HS-5 (cell line): ENCODE measurements at regions not wholly inside any gene's neighbourhood (a gene's known extent, or its start where the extent isn't known, plus 50 kb on each side); places are given as distances from the start of the nearest gene placed in this dataset.
"Not testable (repeated sequence)": the region's sequence is repeated elsewhere in the genome, so short reads cannot be mapped to it uniquely, and the experiment has no call there.

Experiments
- DNase-seq: peaks from one replicate; pipeline ENCODE4 v3.0.0-alpha.2; 2012; ENCODE audit warnings: low read depth

DNA sequence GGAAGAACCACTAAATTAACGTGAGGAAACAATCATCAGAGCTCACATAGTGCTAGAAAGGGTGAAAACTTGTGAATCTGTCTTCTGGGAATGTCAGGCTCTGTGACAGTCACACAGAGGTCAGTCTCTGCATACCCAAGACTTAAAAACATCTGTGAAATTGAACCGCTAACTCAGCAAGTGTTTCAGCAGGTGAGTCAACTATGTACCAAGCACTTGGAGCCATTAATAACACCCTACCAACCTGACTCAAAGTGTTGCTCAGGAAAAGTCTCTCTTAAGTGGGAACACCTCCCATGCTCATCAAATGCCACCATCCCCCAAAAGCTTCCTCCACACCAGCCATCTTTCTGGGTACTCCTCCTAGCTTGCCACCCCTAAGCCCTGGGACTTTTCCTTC, 92.3 kb upstream of the CARMIL1 start:
- no peak for DNase-seq

DNA sequence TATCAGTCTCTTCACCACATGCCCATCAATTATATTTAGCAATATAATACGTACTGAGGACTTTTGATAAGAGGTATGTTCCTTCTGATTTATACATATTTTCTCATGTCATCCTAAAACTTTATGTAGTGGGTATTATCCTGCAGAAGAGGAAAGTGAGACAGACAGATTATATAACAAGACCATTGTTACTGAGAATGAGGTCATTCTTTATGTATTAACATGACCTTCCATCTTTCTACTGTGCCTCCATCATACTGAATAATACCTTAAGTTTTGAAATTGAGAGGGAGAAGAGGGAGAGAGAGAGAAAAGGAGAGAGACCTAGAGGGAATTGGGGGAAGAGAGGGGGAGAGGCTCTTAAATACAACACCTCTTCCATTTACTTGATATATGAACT, 90.9 kb upstream of the CARMIL1 start:
- DNase-seq = no peak

DNA sequence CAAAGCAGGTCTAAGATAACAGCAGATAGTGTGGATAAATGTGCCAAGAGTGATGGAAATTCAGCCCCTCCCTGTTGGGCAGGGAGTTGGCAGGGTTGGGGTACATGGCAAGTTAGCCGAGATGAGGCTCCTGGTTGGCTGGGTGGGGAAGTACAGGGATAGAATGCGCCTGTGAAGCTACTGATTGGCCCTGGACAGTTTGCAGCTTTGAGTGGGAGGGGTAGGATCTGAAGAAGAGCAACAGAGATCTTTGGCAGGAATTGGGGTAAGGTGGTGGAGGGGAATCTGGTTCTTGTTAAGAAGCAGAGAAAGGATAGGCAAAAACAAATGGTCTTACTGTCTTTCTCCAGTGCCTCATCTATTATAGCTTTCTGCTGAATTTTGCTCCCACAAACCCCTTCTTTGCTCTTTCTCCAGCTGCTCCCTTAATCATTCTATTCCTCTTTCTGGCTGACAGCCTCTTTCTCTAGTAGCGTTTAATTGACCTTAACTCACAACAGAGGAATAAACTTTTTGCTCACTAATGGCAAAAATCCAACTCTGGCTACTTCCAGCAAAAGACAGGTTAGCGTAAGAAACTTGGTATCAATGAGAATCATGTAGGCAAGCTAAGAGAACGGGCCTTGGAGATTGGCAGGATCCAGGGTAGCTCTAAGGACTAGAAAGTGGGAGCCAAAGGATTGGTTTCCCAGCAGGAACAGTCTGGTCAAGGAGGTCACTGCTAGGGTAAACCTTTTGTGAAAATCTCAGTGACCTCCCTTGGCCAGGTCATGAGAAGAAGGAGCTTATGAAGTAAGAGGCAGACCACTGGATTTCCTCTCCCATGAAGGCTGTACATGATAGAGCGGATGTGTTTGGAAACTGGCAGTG, 86.3 kb upstream of the CARMIL1 start:
- DNase-seq = peak; percentile 79

DNA sequence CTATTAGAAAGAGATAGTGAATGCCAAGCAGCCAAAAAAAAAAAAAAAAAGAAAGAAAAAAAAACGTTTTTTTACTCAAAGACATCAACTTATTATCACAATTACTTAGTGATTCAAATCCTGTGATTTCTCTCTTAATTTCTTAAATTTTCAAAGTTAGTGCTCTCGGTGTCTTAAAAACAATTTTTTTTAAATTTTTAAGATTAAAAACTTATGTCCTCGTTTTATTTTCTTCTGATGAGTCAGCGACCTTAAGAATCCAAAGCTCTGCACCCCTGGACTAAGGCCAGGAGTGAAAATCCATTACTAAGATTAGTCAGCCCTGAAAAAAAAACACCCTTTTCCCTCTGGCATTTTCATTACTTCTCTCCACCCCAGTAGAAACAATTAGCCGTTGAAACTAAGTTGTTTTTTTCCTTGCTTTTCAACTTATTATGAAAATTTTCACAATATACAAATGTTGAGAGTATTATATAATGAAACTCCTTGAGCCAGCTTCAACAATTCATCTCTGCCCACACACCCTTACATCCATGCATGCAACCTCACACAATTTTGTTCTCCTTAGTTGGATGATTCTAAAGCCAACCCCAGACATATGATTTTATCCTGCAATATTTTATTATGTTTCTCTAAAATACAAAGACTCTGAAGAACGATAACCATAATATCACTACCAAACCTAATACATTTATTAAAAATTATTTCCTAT, 85.6 kb upstream of the CARMIL1 start:
- DNase-seq = peak; percentile 91

DNA sequence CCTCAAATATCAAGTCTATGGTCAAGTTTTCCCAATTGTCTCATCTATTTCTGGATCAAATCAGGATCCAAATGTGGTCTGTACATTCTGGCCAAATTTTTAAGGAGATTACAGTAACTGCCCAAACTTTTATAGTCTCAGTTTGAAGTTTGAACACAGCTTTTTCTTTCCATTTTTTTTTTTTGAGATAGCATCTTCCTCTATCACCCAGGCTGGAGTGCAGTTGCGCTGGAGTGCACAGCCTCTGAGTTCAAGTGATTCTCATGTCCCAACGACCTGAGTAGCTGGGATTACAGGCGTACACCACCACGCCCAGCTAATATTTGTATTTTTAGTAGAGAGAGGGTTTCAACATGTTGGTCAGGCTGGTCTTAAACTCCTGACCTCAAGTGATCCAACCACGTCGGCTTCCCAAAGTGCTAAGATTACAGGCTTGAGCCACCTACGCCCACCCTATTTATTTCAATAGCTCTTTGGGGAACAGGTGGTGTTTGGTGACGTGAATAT, 84.9 kb upstream of the CARMIL1 start:
- DNase-seq = no peak

DNA sequence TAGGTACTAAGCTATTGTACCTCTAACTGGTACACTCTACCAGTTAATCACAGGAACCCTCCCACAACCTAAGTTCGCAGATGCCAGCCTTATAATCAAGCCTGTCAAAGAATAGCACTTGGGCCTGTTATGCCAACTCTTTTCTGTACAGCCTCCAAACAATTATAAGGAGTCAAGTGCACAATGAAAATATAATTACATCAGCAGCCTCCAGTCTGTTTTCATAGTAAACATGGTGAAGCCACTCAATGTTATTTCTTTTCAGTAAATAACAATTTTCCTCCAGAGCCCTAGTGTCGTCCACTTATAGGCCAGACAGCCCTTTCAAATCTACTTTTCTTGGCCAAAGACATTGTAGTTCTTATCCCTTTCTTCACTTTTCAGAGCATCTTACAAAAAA, 82.7 kb upstream of the CARMIL1 start:
- DNase-seq = no peak

DNA sequence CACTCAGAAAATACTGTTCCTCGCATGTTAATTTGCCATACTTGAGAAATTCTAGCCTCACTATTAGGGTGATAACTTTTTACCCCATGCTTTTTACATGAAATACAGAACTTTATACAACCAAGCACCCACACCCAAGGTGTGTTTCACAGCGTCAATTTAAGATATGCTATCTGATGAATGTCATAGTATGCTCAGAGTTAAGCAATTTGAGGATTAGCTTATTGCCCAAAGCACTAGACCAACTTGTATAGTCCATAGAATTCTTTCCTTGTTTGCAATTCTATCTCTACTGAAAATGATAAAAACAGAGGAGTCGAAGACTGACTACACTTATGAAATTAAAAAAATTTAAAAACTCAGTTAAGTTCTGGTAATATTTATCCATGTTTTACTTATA, 82.1 kb upstream of the CARMIL1 start:
- DNase-seq = no peak

DNA sequence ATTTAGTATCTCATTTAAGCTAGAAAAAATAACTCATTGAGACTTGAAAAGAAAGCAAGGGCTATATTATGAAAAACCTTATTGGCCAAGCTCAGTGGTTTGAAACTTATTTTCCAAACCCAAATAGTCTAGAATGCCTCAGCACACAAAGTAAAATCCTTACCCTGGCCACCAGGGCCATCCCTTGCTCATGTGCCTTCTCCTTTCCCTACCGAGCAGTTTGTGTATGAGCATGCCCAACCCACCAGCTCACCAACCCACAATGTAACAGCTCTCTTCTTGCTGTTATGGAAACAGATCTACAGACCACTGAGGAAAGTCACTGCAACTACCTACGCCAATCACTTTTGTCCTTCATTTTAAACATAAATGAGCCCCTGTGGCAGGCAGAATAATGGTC, 79.6 kb upstream of the CARMIL1 start:
- DNase-seq = no peak

DNA sequence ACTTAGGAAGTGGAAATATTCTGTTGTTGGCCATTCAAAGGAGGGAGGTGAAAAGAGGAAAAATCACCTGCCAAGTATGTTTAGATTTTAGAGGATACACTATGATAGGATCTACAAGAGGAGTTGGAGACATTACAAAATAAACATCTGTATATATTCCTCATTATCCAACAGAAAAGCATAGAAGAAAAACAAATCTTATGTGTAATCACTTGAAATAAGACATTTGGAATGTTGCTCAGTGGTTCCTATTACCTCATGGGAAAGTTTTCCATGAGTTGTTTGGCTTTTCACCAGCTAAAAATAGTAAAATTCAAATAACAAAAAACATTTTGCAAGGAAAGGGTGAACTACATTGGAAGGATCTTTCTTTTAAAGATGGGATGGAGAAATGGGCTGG, 76.7 kb upstream of the CARMIL1 start:
- no peak for DNase-seq

DNA sequence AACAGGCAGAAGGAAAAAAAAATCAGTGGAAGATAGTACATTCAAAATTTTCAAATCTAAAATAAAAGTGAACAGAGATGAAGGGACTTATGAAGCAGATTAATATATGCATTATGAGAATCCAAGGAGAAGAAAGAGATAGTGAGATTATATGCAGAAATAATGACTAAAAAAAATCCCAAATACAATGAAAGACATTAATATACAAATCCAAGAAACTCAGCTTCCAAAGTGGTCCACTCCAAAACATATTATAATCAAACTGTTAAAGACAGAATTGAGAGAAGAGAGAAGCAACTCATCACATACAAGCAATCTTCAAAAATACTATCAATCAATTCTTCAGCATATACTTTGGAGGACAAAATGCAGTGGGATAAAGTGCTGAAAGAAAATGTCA, 73.5 kb upstream of the CARMIL1 start:
- DNase-seq = no peak

DNA sequence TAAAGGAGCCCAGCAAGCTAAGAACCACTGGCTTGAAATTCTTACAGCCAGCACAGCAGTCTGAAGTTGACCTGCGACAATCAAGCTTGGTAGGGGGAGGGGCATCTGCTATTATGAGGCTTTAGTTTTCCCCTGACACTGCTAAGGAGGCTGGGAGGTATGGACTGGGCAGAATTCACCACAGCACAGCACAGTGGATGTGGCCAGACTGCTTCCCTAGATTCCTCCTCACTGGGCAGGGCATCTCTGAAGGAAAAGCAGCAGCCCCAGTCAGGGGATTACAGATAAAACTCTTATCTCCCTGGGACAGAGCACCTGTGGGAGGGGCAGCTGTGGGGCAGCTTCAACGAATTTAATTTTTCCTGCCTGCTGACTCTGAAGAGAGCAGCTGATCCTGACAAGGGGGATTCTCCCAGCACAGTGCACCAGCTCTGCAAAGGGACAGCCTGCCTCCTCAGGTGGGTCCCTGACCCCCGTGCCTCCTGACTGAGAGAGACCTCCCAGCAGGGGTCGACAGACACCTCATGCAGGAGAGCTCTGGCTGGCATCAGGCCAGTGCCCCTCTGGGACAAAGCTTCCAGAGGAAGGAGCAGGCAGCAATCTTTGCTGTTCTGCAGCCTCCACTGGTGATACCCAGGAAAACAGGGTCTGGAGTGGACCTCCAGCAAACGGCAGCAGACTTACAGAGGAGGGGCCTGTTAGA, 71.6 kb upstream of the CARMIL1 start:
- not testable (repeated sequence) for DNase-seq

DNA sequence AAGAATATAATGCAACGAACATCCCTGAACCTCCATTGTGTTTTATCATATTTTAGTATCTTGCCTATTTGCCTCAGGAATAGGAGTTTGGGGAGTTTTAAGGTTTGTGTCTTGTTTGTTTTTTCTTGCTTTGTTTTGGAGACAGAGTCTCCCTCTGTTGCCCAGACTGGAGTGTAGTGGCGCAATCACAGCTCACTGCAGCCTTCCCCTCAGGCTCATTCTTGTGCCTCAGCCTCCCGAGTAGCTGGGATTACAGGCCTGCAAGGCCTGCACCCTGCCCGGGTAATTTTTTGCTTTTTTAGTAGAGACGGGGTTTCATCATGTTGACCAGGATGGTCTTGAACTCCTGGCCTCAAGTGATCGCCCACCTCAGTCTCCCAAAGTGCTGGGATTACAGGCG, 63.3 kb upstream of the CARMIL1 start:
- no peak for DNase-seq

DNA sequence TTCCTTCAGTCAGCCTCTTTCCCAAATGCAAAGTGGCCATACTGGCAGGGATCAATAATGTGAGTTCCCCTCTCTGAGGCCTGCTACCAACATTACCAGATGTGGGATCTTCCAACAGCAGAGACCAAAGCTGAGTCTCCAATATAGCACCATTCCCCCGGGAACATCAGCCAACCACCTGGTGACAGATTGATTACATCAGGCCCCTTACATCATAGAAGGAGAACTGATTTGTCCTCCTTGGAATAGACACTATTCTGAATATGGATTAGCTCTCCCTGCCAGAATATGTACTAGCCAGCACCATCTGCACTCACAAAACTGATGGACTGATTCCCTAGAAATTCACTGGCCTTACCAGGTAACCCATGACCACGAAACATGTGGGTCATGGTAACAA, 61.9 kb upstream of the CARMIL1 start:
- no peak for DNase-seq

DNA sequence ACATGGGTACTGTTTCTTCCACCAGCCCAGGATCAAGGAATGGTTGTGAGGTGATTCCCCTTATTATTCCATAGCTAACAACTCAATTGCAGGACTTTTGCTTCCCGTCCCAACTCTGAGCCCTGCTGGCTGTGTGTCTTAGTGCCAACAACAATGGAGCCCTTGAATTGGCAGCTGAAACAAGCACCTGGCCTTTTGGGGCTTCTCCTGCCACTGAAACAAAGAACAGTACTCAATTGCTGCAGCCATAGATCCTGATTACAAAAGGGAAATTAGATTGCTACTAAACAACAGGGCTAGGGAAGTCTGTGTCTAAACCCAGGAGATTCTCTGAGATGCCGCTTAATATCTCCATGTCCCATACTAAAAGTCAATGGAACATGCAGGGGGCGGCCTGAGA, 61.3 kb upstream of the CARMIL1 start:
- DNase-seq = no peak

DNA sequence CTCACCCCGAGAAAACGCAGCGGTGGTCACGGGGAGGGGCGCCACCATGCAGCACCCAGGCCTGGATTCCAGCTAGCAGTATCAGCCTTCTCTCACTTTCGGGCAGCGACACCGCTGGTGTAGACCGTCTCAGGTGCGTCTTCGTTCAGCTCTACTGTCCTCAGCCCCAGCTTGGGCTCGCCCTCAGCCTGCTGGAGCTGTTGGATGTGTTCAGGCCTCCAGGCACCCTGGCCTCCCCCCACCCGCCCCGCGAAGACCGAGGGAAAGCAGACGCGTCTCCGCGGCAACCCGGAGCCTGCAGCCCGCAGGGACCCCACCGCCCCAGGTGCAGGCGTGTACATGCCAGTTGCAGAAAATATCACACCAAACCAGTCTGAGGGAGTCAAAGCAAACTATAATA, 60.8 kb upstream of the CARMIL1 start:
- no peak for DNase-seq

DNA sequence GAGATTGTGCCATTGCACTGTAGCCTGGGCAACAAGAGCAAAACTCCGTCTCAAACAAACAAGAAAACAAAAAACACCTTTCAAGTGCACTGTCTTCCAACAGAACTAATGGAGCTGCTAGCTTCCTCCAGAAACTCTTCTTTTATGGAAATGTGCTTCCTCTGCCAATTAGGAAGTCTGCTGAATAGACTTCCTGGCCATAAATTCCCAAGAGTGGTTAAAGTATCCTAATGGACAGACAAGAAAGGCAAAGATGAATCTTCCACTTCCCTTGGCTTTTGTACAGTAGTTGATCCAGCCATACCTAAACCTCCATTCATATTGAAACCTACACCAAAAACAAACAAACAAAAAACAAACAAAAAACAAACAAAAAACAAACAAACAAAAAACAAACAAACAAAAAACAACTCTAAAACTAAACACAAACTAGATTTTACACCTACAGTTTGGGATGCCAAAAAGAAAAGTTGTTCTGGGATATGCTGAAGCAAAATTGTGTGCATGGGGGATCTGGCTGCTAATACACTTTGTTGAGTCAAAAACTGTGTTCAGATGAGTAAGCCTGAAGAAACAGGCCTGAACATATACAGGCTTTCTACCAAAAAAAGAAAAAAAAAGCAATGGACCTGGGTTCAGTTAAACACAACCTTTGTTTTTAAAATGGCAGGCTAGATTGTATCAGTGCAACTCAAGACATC, 59.8 kb upstream of the CARMIL1 start:
- DNase-seq = no peak

DNA sequence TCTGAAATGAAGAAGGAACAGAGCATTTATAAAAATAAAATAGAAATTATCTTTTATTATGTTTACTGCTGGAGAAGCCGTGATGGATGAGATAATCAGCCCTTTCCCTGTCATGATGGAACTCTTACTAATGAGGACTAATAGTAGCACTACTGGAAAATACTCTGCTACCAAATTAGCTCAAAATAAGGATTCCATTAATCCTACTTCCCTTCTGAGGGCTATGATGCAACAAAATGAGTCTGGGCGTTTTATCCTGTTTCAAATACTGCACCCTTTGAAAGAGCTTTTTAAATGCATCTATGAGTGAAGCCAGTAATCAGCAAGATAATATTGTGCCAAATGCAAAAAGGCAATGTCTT, 59.3 kb upstream of the CARMIL1 start:
- no peak for DNase-seq

DNA sequence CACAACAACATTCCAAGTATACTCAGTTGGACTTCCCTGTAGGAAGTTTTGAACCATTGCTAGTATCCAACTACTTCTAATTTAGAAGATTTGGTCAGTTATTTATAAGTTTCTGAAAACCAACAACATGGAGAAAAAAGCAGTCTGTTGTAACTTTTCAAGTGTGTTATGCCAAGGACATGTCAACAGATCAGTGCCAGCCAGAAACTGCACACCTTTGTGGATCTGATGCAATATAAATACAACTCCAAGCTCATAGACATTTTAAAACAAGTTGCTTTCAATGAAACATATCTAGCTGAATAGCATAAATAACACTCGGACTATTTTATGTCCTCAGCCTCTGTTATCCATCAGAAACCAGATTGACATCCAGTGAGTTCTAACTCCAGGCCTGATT, 58.3 kb upstream of the CARMIL1 start:
- no peak for DNase-seq

DNA sequence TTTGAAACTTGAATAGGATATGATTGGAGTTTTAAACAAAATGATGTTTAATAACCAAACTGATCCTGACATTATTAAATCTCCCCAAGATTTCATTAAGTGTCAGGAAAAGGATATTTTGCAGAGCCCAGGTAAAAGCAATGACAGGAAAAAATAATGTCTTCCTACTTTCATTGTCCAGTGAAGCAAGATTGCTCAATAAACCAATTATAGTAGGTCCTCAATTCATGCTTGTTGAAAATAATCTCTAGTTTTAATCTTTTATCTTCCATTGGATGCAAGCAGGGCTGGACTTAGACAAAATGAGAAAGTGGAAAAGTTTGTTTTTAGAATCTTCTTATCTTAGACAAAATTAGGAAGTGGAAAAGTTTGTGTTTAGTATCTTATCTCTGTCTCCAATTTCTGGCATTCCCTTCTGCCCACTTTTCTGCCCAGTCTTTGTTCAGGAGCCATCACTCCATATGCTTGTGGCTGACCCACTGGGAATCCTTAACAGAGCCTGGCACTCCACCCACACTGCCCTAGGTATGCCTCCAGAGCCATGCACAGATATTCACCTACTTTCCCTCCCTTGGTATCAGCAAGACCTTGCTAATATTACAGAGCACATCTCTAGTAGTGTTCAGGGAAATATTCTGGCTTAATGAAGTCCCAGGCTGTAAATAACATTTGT, 57.0 kb upstream of the CARMIL1 start:
- no peak for DNase-seq

DNA sequence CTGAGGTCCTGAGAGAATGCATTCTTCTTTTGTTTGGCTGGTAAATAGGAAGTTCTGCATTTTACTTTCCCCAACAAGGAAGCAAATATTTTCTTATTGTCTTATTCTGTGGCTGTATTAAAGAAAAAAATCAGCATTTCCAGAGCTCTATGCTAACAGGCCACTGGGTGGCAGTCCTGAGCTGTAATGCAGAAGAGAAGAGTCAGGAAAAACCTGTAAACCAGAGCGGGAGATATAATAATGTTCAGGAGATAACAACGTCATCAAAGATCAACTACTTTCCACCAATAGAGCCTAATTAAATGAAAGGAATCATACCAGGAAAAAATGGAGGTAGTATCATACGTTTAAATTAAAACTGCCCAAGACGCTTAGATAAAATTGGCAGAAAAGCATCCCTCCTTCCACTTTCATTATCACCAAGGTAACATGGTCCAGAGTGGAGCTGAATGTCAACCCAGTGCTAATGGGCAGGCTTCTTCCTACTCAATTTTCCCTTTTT, 55.6 kb upstream of the CARMIL1 start:
- DNase-seq = peak; percentile 46

DNA sequence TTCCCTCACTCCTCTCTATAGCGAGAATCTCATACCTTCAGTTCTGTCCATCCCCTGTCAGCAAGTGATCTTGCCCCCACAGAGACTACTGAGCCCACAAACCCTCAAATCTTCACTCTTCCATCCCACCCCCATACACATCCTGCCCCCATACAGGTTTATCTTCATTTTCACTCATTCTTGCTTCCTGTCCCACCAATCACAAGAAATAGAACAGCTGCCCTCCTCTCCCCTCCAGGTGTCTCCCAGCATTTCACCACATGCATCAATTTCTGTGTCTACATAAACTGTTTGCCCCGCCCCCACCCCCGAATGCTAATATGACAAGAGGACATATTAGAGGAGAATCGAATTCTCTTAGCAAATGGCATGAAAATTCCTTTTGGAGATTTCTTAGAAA, 54.9 kb upstream of the CARMIL1 start:
- DNase-seq = no peak

DNA sequence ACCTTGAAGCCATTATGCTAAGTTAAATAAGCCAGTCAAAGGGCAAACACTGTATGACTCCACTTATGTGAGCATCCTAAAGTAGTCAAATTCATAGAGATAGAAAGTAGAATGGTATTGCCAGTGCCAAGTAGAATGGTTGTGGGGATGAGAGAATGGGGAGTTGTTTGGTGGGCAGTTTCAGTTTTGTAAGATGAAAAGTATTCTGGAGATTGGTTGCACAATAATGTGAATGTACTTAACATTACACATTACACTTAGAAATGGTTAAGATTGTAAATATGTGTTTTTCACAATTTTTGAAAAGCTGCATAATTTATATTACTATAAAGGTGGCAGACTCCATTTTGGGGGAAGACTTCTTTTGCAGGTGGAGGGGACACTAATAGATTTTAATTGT, 51.3 kb upstream of the CARMIL1 start:
- no peak for DNase-seq
